ENCODE measurements at regions not wholly inside any gene's neighbourhood (a gene's known extent, or its start where the extent isn't known, plus 50 kb on each side); places are given as distances from the start of the nearest gene placed in this dataset.

- Histone ChIP-seq H3K27me3 (ENCODE audit: insufficient read depth in 3 of 3, low read length in 2 of 3) (no peaks in the 10 kb centered on the region), H3K36me3 (ENCODE audit: insufficient read depth in 1 of 2, low read depth in 1 of 2) (no peaks in the 10 kb centered on the region), H3K27ac (no peak overlapping the region), H3K4me3 (no peak overlapping the region), H3K9me3 (no peaks in the 10 kb centered on the region), H3K4me1 (no peaks in the 10 kb centered on the region)
- intact Hi-C loops (cut with DNase I), result no loop called here
- TF ChIP-seq, protein P1, sequence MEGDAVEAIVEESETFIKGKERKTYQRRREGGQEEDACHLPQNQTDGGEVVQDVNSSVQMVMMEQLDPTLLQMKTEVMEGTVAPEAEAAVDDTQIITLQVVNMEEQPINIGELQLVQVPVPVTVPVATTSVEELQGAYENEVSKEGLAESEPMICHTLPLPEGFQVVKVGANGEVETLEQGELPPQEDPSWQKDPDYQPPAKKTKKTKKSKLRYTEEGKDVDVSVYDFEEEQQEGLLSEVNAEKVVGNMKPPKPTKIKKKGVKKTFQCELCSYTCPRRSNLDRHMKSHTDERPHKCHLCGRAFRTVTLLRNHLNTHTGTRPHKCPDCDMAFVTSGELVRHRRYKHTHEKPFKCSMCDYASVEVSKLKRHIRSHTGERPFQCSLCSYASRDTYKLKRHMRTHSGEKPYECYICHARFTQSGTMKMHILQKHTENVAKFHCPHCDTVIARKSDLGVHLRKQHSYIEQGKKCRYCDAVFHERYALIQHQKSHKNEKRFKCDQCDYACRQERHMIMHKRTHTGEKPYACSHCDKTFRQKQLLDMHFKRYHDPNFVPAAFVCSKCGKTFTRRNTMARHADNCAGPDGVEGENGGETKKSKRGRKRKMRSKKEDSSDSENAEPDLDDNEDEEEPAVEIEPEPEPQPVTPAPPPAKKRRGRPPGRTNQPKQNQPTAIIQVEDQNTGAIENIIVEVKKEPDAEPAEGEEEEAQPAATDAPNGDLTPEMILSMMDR (IDR thresholded peaks at IDR 0.05), result no peak
- 92 to 100% (median 100%) methylated on average over 2 of the region's 2 CpGs for WGBS, 3 donors
- DNase-seq (no peak), ATAC-seq (no peak)
These were observed 488.1 kb upstream of the THBS1 start for GRCh38 chr15:39092761-39093160.

- H3K4me3 ChIP-seq, result no peak overlapping the region
- intact Hi-C loops (cut with DNase I), result no loop called here
- ATAC-seq (no peak), DNase-seq (no peak)
- H3K4me1 ChIP-seq, result no peaks in the 10 kb centered on the region
- no peaks in the 10 kb centered on the region for H3K27me3 ChIP-seq (ENCODE audit: insufficient read depth in 3 of 3, low read length in 2 of 3)
- H3K9me3 ChIP-seq, result no peaks in the 10 kb centered on the region
- TF ChIP-seq, protein P1 (IDR thresholded peaks at IDR 0.05), result no peak
- no peaks in the 10 kb centered on the region for H3K36me3 ChIP-seq (ENCODE audit: insufficient read depth in 1 of 2, low read depth in 1 of 2)
- H3K27ac ChIP-seq, result no peak overlapping the region
These were observed 486.8 kb upstream of the THBS1 start for GRCh38 chr15:39094116-39094515.

DNA sequence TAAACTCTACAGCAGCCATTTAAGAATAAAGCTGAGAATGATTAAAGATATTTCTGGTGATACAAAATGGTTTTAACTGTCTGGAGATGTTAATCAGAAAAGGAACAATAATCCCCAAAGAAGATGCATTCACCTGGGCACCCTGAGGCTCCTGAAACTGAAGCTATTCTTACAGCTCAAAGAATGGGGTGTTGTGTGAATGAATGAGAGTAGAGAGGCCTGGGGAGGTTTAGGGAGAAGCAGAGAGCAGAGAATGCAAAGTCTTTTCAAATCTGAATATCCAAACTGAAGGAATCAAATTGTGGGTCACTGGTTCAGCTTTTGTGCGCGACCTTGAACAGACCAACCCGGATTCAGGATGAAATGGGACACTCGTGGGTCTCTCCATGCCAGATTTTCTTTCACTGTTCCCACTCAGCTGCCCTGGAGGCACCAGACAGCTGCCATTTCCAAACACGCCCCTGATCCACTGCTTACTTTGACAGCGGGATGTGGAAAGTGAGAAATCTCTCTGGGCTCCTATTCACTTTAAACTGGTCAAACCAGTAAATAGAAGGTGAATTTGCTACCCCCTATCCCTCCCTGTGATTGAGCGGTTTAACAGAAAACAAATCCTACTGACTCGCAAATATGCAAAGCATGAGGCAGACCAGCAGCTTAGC is 485.5 kb upstream of the THBS1 start:
- ATAC-seq (no peak), DNase-seq (no peak)
- no peak overlapping the region for H3K4me3 ChIP-seq
- no peaks in the 10 kb centered on the region for H3K4me1 ChIP-seq
- H3K27ac ChIP-seq, result no peak overlapping the region
- intact Hi-C loops (cut with DNase I), result no loop called here
- H3K27me3 ChIP-seq (ENCODE audit: insufficient read depth in 3 of 3, low read length in 2 of 3), result no peaks in the 10 kb centered on the region
- WGBS, 3 donors, result 36 to 52% (median 43%) methylated on average over 8 of the region's 8 CpGs
- TF ChIP-seq, protein P1 (IDR thresholded peaks at IDR 0.05), result no peak
- H3K36me3 ChIP-seq (ENCODE audit: insufficient read depth in 1 of 2, low read depth in 1 of 2), result no peaks in the 10 kb centered on the region
- H3K9me3 ChIP-seq, result no peaks in the 10 kb centered on the region

- no peaks in the 10 kb centered on the region for H3K4me1 ChIP-seq
- ATAC-seq (no peak), DNase-seq (no peak)
- WGBS, 3 donors, result 85 to 90% (median 89%) methylated on average over 3 of the region's 3 CpGs
- no peaks in the 10 kb centered on the region for H3K27me3 ChIP-seq (ENCODE audit: insufficient read depth in 3 of 3, low read length in 2 of 3)
- TF ChIP-seq, protein P1 (IDR thresholded peaks at IDR 0.05), result no peak
- H3K27ac ChIP-seq, result no peak overlapping the region
- H3K9me3 ChIP-seq, result no peaks in the 10 kb centered on the region
- no peaks in the 10 kb centered on the region for H3K36me3 ChIP-seq (ENCODE audit: insufficient read depth in 1 of 2, low read depth in 1 of 2)
- intact Hi-C loops (cut with DNase I), result no loop called here
- no peak overlapping the region for H3K4me3 ChIP-seq
These were observed 484.2 kb upstream of the THBS1 start for GRCh38 chr15:39096608-39097205.

GRCh38 chr15:39099524-39099923 is 481.4 kb upstream of the THBS1 start:
- Histone ChIP-seq H3K4me3 (no peak overlapping the region), H3K9me3 (no peaks in the 10 kb centered on the region), H3K27me3 (ENCODE audit: insufficient read depth in 3 of 3, low read length in 2 of 3) (no peaks in the 10 kb centered on the region), H3K36me3 (ENCODE audit: insufficient read depth in 1 of 2, low read depth in 1 of 2) (no peaks in the 10 kb centered on the region), H3K4me1 (no peaks in the 10 kb centered on the region), H3K27ac (no peak overlapping the region)
- TF ChIP-seq, protein P1 (IDR thresholded peaks at IDR 0.05), result no peak
- 51 to 65% (median 58%) methylated on average over 2 of the region's 2 CpGs for WGBS, 3 donors
- intact Hi-C loops (cut with DNase I), result no loop called here
- ATAC-seq (no peak), DNase-seq (no peak)
